NCI-H187 (cell line): ENCODE measurements at regions not wholly inside any gene's neighbourhood (a gene's known extent, or its start where the extent isn't known, plus 50 kb on each side); places are given as distances from the start of the nearest gene placed in this dataset.
"Not testable (repeated sequence)": the region's sequence is repeated elsewhere in the genome, so short reads cannot be mapped to it uniquely, and the experiment has no call there.

Experiments
- DNase-seq, 2 experiments: peaks; one replicate each; lab custom pipeline; 2025; lab: John Stamatoyannopoulos, UW

GRCh38 chrX:26597981-26598380 lies 382.0 kb downstream of the MAGEB5 start:
- no peak for DNase-seq

DNA sequence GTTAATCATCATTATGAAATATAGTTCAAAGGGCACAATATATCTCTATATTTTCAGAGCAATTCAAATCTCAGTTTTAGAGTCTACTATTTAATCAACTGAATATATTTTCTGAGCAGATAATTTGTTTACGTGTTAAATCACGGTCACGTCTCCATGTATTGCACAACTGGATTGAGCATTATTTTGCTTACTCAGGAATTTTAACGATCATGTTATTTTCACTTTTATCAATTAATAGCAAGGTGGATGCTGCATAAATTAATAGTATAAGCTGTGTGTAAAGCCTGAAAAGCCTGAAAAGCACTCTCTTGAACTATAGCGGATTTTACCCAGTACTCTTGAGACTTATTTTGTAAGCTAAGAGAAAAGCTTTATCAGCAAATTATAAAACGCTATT lies 374.9 kb downstream of the MAGEB5 start:
- DNase-seq: no peak

GRCh38 chrX:26586570-26586969 lies 370.6 kb downstream of the MAGEB5 start:
- DNase-seq: no peak

GRCh38 chrX:26581091-26581490 lies 365.1 kb downstream of the MAGEB5 start:
- no peak for DNase-seq

- no peak for DNase-seq
These were observed 364.1 kb downstream of the MAGEB5 start for GRCh38 chrX:26580021-26580420.

GRCh38 chrX:26574234-26574633 lies 358.3 kb downstream of the MAGEB5 start:
- no peak for DNase-seq

GRCh38 chrX:26562156-26562555 lies 346.2 kb downstream of the MAGEB5 start:
- DNase-seq: no peak

DNA sequence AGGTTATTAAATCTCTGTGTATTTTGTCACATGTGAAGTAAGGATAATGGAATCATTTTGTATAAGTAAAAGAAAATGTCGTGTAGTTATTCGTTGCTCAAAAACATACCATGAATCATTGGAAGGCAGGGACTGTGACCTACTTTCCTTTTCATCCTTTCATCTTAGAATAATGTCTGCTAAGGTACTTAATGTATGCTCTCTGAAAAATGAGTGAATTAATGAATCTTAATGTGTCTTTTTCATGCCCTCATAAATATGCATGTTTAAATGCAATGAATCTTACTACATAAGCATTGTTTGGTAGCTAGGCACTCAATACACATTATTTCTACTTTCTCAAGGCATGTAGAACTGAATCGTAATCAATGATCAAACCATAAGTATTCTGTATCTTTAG lies 343.9 kb downstream of the MAGEB5 start:
- no peak for DNase-seq

GRCh38 chrX:26558719-26559386 lies 342.9 kb downstream of the MAGEB5 start:
- no peak for DNase-seq

- no peak for DNase-seq
These were observed 341.8 kb downstream of the MAGEB5 start for GRCh38 chrX:26557691-26558321.

DNA sequence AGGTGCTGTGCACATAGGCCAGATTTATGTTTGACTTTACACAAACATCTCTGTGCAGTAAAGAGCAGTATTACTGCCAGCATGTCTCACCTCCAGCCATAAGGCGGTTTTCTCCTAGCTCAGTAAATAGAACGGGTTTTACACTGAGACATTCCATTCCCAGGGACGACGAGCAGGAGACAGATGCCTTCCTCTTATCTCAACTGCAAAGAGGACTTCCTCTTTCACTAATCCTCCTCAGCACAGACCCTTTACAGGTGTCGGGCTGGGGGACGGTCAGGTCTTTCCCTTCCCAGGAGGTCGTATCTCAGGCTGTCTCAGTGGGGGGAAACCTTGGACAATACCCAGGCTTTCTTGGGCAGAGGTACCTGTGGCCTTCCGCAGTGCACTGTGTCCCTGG lies 309.8 kb downstream of the MAGEB5 start:
- DNase-seq: not testable (repeated sequence)

GRCh38 chrX:26522501-26522900 lies 306.5 kb downstream of the MAGEB5 start:
- DNase-seq: no peak

- DNase-seq: no peak
These were observed 295.8 kb downstream of the MAGEB5 start for GRCh38 chrX:26511589-26512363.

- DNase-seq: no peak
These were observed 255.0 kb downstream of the MAGEB5 start for GRCh38 chrX:26470941-26471340.

- DNase-seq: no peak
These were observed 250.4 kb downstream of the MAGEB5 start for GRCh38 chrX:26466387-26466786.

GRCh38 chrX:26445288-26445687 lies 229.3 kb downstream of the MAGEB5 start:
- DNase-seq: no peak

DNA sequence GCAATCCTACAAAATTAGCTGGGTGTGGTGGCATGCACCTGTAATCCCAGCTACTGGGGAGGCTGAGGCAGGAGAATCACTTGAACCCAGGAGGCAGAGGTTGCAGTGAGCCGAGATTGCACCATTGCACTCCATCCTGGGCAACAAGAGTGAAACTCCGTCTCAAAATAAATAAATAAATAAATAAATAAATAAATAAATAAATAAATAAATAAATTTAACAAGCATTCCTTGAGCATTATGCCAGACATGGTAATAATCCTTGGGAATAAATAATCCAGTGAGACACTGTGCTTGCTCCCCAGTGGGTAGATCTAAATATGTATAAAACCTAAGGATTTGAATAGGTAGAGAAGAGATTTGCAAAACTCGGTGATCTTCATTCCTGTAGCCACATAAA lies 228.4 kb downstream of the MAGEB5 start:
- DNase-seq: not testable (repeated sequence)

- DNase-seq: no peak
These were observed 226.4 kb downstream of the MAGEB5 start for GRCh38 chrX:26442340-26442739.

DNA sequence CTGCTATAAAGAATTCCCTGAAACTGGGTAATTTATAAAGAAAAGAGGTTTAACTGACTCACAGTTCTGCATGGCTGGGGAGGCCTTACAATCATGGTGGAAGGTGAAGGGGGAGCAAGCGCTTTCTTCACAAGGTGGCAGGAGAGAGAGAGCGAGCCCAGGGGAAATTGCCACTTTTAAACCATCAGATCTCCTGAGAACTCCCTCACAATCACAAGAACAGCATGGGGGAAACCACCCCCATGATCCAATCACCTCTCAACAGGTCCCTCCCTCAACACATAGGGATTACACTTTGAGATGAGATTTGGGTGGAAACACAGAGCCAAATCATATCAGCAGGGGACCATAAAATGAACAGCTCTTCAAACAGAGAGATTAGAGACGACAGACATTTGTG lies 198.6 kb downstream of the MAGEB5 start:
- no peak for DNase-seq

- DNase-seq: no peak
These were observed 195.1 kb downstream of the MAGEB5 start for GRCh38 chrX:26411045-26411444.

DNA sequence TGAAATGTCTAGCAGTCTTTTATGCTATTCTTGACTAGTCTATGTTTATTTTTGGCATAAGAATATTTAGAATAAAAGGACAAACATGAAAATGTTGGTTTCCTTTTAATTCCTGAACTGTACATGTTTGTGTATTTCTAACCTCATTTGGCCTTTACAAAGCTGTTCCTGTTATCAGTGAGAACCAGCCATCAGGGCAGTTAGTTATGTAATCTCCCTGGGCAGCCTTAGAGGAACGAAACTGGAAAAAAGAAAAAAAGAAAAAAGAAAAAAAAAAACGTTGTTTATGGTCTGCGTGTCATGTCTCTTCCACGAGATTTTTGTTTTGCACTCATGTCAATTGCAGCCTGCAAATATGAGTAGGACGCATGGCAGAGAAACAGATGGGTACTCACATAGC lies 193.7 kb downstream of the MAGEB5 start:
- DNase-seq: no peak

DNA sequence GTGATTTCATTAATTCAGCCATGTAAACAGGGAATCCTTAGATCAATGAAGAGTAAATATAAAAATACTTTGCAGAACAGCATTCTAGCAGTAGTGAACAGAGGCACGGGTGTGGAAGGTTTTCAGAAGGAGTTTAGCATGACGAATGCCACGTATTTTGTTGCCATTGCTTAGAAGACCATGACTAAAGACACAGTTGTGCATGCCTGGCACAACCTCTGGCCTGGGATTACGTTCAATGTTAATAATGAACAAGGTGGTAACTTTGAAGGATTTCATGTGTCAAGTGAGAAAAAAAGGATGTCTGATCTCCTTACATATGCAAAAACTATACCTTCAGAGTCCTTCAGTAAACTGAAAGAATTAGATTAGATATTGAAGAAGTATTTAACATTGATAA lies 171.9 kb downstream of the MAGEB5 start:
- DNase-seq: no peak

DNA sequence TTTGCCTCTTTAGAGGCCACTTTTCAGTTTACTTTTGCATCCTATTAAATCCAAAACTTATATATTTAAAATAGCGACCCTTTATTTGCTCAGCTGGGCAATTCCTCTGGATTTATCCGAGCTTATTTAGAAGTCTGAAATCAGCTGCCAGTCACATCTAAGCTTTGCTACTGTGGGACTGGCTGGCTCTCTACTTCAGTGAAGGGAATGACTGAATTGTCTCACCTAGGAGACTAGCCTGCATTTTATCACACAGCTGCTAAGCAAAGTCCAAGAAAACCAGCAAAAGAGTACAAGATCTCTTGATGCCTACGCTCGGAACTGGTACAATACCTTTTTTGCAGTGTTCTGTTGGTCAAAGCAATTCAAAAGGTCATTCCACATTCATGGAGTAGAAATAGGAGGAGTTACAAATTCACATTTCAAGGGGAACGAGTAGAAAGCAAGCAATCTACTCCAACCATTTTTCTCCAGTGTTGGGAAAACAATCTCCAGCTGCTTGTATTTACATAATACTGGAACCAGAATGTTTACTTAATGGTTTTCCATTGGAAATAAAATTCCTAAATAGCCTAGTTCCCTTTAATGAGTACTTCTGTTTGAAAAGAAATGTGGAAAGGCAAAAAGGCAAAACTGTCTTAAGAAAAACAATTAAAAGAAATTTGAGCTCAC lies 160.2 kb downstream of the MAGEB5 start:
- DNase-seq: no peak
